Caco-2 (cell line): ENCODE measurements at regions not wholly inside any gene's neighbourhood (a gene's known extent, or its start where the extent isn't known, plus 50 kb on each side); places are given as distances from the start of the nearest gene placed in this dataset.

Source experiments
- BruUV-seq: library from RNA; stranded (reverse); fragments of 400-500 nt; replicated peaks from 2 replicates; lab custom pipeline; 2021; lab: Mats Ljungman, UMichigan
- CTCF ChIA-PET: fragments of 300-600 bp; sonication (Branson Sonifier 250); formaldehyde crosslinking; loops from one replicate; lab custom pipeline; 2022; ENCODE audit warnings: antibody characterized with exemption; lab: Charles Lee
- POLR2A ChIA-PET: fragments of 300-600 bp; sonication (Branson Sonifier 250); formaldehyde crosslinking; loops from one replicate; lab custom pipeline; 2022; ENCODE audit warnings: antibody characterized with exemption; lab: Charles Lee
- DNase-seq, 2 experiments: peaks; one replicate each; pipeline versions ENCODE4 v3.0.0 to v3.0.0-alpha.2; 2020 to 2022
- H3K27me3 ChIP-seq: replicated peaks from 2 replicates; pipeline ENCODE4 v1.6.0; 2011; ENCODE audit warnings: low read length; ENCODE audit not compliant: control insufficient read depth, insufficient read depth
- H3K36me3 ChIP-seq: 2 replicates; pipeline ENCODE4 v1.5.1; 2011; ENCODE audit warnings: low read length; ENCODE audit not compliant: control insufficient read depth, insufficient read depth
- H3K4me1 ChIP-seq: fragments of 250-450 bp; sonication (Bioruptor Pico); 2 replicates; pipeline ENCODE4 v1.5.1; 2020; ENCODE audit warnings: mild to moderate bottlenecking
- H3K4me3 ChIP-seq: 2 replicates; pipeline ENCODE4 v1.5.1; 2011; ENCODE audit warnings: low read depth, mild to moderate bottlenecking, control low read depth, low read length
- H3K9me3 ChIP-seq: fragments of 250-450 bp; sonication (Bioruptor Pico); 2 replicates; pipeline ENCODE4 v1.5.1; 2020; ENCODE audit warnings: mild to moderate bottlenecking, moderate library complexity
- H3K27ac Mint-ChIP-seq: one replicate; pipeline ENCODE4 v1.8.0; 2022; ENCODE audit warnings: mixed read lengths; ENCODE audit not compliant: unreplicated experiment
- H3K27me3 Mint-ChIP-seq: one replicate; pipeline ENCODE4 v1.8.0; 2022; ENCODE audit warnings: mixed read lengths; ENCODE audit not compliant: insufficient read depth, unreplicated experiment
- H3K36me3 Mint-ChIP-seq: one replicate; pipeline ENCODE4 v1.8.0; 2022; ENCODE audit warnings: mild to moderate bottlenecking, mixed read lengths; ENCODE audit not compliant: insufficient read depth, unreplicated experiment
- H3K4me1 Mint-ChIP-seq: one replicate; pipeline ENCODE4 v1.8.0; 2022; ENCODE audit warnings: low read depth, mixed read lengths; ENCODE audit not compliant: unreplicated experiment
- H3K4me3 Mint-ChIP-seq: one replicate; pipeline ENCODE4 v1.8.0; 2022; ENCODE audit warnings: mild to moderate bottlenecking, moderate library complexity, mixed read lengths; ENCODE audit not compliant: unreplicated experiment
- H3K9me3 Mint-ChIP-seq: one replicate; pipeline ENCODE4 v1.8.0; 2022; ENCODE audit warnings: mixed read lengths; ENCODE audit not compliant: unreplicated experiment
- CTCF ChIP-seq, 2 experiments: fragments of 200-600 bp in 1 of 2; IDR thresholded peaks; 1 replicate in 1 of 2; 2 replicates in 1 of 2; pipeline versions ENCODE4 v1.5.1 to v1.8.0; 2011 to 2022; ENCODE audit warnings: antibody characterized with exemption in 1 of 2, control low read depth in 1 of 2, inconsistent platforms in 1 of 2, low read depth in 1 of 2, low read length in 1 of 2, mild to moderate bottlenecking in 1 of 2, moderate library complexity in 1 of 2; ENCODE audit not compliant: insufficient read depth in 1 of 2, severe bottlenecking in 1 of 2, unreplicated experiment in 1 of 2
- intact Hi-C: fragments of 100-400 bp; cut with micrococcal nuclease; formaldehyde crosslinking; loops from one replicate; pipeline ENCODE4 v1.10.0; 2022; ENCODE audit not compliant: unreplicated experiment

- H3K36me3 ChIP-seq = no peaks in the 10 kb centered on the region
- H3K4me1 Mint-ChIP-seq = no peaks in the 10 kb centered on the region
- no peak for DNase-seq
- no peaks in the 10 kb centered on the region for H3K27me3 Mint-ChIP-seq
- no TSS peak for BruUV-seq
- CTCF ChIA-PET = no interaction called here
- no peak for TF ChIP-seq CTCF (IDR thresholded peaks at IDR 0.05; ENCODE audit: insufficient read depth in 1 of 2, low read depth in 1 of 2, low read length in 1 of 2, severe bottlenecking in 1 of 2, unreplicated experiment in 1 of 2)
- no peaks in the 10 kb centered on the region for H3K36me3 Mint-ChIP-seq
- no peak overlapping the region for H3K4me3 ChIP-seq
- H3K27ac Mint-ChIP-seq = no peak overlapping the region
- no peaks in the 10 kb centered on the region for H3K4me1 ChIP-seq
- intact Hi-C loops = no loop called here
- no peak overlapping the region for H3K4me3 Mint-ChIP-seq
- no peaks in the 10 kb centered on the region for H3K9me3 Mint-ChIP-seq
- POLR2A ChIA-PET = no interaction called here
- no peaks in the 10 kb centered on the region for H3K9me3 ChIP-seq
- no peaks in the 10 kb centered on the region; the same call in 1 of the 2 replicates for H3K27me3 ChIP-seq
These were observed 167.7 kb downstream of the ACTR3 start for GRCh38 chr2:114057638-114058037.

- Histone ChIP-seq H3K27me3 (no peaks in the 10 kb centered on the region; the same call in 1 of the 2 replicates), H3K36me3 (no peaks in the 10 kb centered on the region), H3K9me3 (no peaks in the 10 kb centered on the region), H3K4me3 (no peak overlapping the region), H3K4me1 (peaks cover 3% of the 10 kb centered on the region; the same call in 1 of the 2 replicates)
- ChIA-PET CTCF (no interaction called here), POLR2A (no interaction called here)
- no peak for TF ChIP-seq CTCF (IDR thresholded peaks at IDR 0.05; ENCODE audit: insufficient read depth in 1 of 2, low read depth in 1 of 2, low read length in 1 of 2, severe bottlenecking in 1 of 2, unreplicated experiment in 1 of 2)
- Mint-ChIP-seq H3K27ac (no peak overlapping the region), H3K27me3 (peaks cover 6% of the 10 kb centered on the region), H3K36me3 (no peaks in the 10 kb centered on the region), H3K9me3 (no peaks in the 10 kb centered on the region), H3K4me1 (no peaks in the 10 kb centered on the region), H3K4me3 (no peak overlapping the region)
- DNase-seq = no peak
- intact Hi-C loops = loop anchor here (5.0 to 10.0 kb wide), 2 partner anchors 84 to 103 kb away; no protein-coding TSS in a partner anchor
- no TSS peak for BruUV-seq
These were observed 171.7 kb downstream of the ACTR3 start for GRCh38 chr2:114061566-114062098.

- Histone ChIP-seq H3K36me3 (no peaks in the 10 kb centered on the region), H3K4me3 (no peak overlapping the region), H3K27me3 (no peaks in the 10 kb centered on the region; the same call in 1 of the 2 replicates), H3K4me1 (peaks cover 3% of the 10 kb centered on the region; the same call in 1 of the 2 replicates), H3K9me3 (no peaks in the 10 kb centered on the region)
- Mint-ChIP-seq H3K36me3 (no peaks in the 10 kb centered on the region), H3K4me1 (no peaks in the 10 kb centered on the region), H3K4me3 (no peak overlapping the region), H3K27ac (no peak overlapping the region), H3K27me3 (peaks cover 6% of the 10 kb centered on the region), H3K9me3 (no peaks in the 10 kb centered on the region)
- ChIA-PET POLR2A (no interaction called here), CTCF (no interaction called here)
- BruUV-seq = no TSS peak
- intact Hi-C loops = loop anchor here (5.0 to 10.0 kb wide), 2 partner anchors 86 to 101 kb away; no protein-coding TSS in a partner anchor
- peak in 1 of 2 experiments; percentile 43 for DNase-seq
- TF ChIP-seq CTCF (IDR thresholded peaks at IDR 0.05; ENCODE audit: insufficient read depth in 1 of 2, low read depth in 1 of 2, low read length in 1 of 2, severe bottlenecking in 1 of 2, unreplicated experiment in 1 of 2) = no peak
These were observed 173.5 kb downstream of the ACTR3 start for GRCh38 chr2:114063346-114063745.
